SK-N-SH (cell line): ENCODE measurements at regions not wholly inside any gene's neighbourhood (a gene's known extent, or its start where the extent isn't known, plus 50 kb on each side); places are given as distances from the start of the nearest gene placed in this dataset.

Experiments
- CTCF ChIA-PET: fragments of 300-600, 350-600 bp; formaldehyde crosslinking; extraction: SDS; loops from one replicate; lab custom pipeline; 2021; lab: Yijun Ruan, JAX
- POLR2A ChIA-PET: fragments of 350-600 bp; sonication (Branson Sonifier 250); formaldehyde crosslinking; extraction: SDS; loops from one replicate; lab custom pipeline; 2020; ENCODE audit warnings: antibody characterized with exemption, inconsistent platforms; lab: Yijun Ruan, JAX
- DNase-seq: peaks from one replicate; pipeline ENCODE4 v3.0.0; 2012
- H2AFZ ChIP-seq: fragments of 200-600 bp; sonication (generic); 2 replicates; pipeline ENCODE4 v1.8.1; 2016; ENCODE audit warnings: antibody characterized with exemption, mild to moderate bottlenecking, low read depth
- H3F3A ChIP-seq: fragments of 200-600 bp; sonication (generic); replicated peaks from 2 replicates; pipeline ENCODE3; 2016; ENCODE audit warnings: antibody characterized with exemption, mild to moderate bottlenecking; ENCODE audit not compliant: insufficient read depth
- H3K27ac ChIP-seq, 2 experiments: fragments of 200-500 bp in 1 of 2; fragments of 200-600 bp in 1 of 2; sonication (Bioruptor generic) in 1 of 2; sonication (generic), shearing (Covaris generic) in 1 of 2; 2 replicates each; pipeline versions ENCODE4 v1.5.1 to v1.6.1; 2014 to 2016; ENCODE audit warnings: low read depth in 2 of 2, inconsistent platforms in 1 of 2, low read length in 1 of 2, mild to moderate bottlenecking in 1 of 2, mixed read lengths in 1 of 2
- H3K27me3 ChIP-seq: fragments of 200-600 bp; sonication (generic), shearing (Covaris generic); 2 replicates; pipeline ENCODE4 v1.6.1; 2016; ENCODE audit warnings: mixed run types; ENCODE audit not compliant: insufficient read depth
- H3K36me3 ChIP-seq, 2 experiments: fragments of 200-500 bp in 1 of 2; fragments of 200-600 bp in 1 of 2; sonication (Bioruptor generic) in 1 of 2; sonication (generic) in 1 of 2; replicated peaks in 1 of 2; 2 replicates each; pipeline versions ENCODE3 to v1.5.1; 2014 to 2016; ENCODE audit warnings: low read length in 1 of 2, mild to moderate bottlenecking in 1 of 2; ENCODE audit not compliant: insufficient read depth in 2 of 2, control insufficient read depth in 1 of 2
- H3K4me1 ChIP-seq, 2 experiments: fragments of 200-500 bp in 1 of 2; fragments of 200-600 bp in 1 of 2; sonication (Bioruptor generic) in 1 of 2; sonication (generic), shearing (Covaris generic) in 1 of 2; 2 replicates each; pipeline versions ENCODE4 v1.5.1 to v1.6.1; 2014 to 2016; ENCODE audit warnings: low read depth in 1 of 2, low read length in 1 of 2, mixed run types in 1 of 2; ENCODE audit not compliant: insufficient read depth in 2 of 2, control insufficient read depth in 1 of 2
- H3K4me2 ChIP-seq: fragments of 200-600 bp; sonication (generic), shearing (Covaris generic); 2 replicates; pipeline ENCODE4 v1.6.1; 2017; ENCODE audit warnings: mixed run types
- H3K4me3 ChIP-seq, 2 experiments: fragments of 200-500 bp in 1 of 2; fragments of 200-600 bp in 1 of 2; sonication (Bioruptor generic) in 1 of 2; sonication (generic), shearing (Covaris generic) in 1 of 2; 2 replicates each; pipeline versions ENCODE4 v1.5.1 to v1.8.1; 2014 to 2016; ENCODE audit warnings: low read depth in 2 of 2, inconsistent platforms in 1 of 2, low read length in 1 of 2, mild to moderate bottlenecking in 1 of 2, mixed read lengths in 1 of 2, moderate library complexity in 1 of 2
- H3K79me2 ChIP-seq: fragments of 200-600 bp; sonication (generic); 2 replicates; pipeline ENCODE4 v1.8.1; 2017; ENCODE audit warnings: mild to moderate bottlenecking; ENCODE audit not compliant: insufficient read depth
- H3K9ac ChIP-seq: fragments of 200-600 bp; sonication (generic); 2 replicates; pipeline ENCODE4 v1.6.1; 2017; ENCODE audit warnings: mixed run types
- H3K9me2 ChIP-seq: fragments of 200-600 bp; sonication (generic); 2 replicates; pipeline ENCODE4 v1.6.1; 2017; ENCODE audit warnings: mixed run types
- H3K9me3 ChIP-seq: fragments of 200-600 bp; sonication (generic); 2 replicates; pipeline ENCODE4 v1.6.1; 2017; ENCODE audit warnings: mixed run types, mild to moderate bottlenecking, moderate library complexity
- H4K20me1 ChIP-seq: fragments of 200-600 bp; sonication (generic); 2 replicates; pipeline ENCODE4 v1.6.1; 2017; ENCODE audit warnings: mild to moderate bottlenecking, mixed run types; ENCODE audit not compliant: insufficient read depth
- EP300 ChIP-seq, 2 experiments: IDR thresholded peaks; 2 replicates each; pipeline versions ENCODE4 v1.4.0 to v1.6.1; 2012; ENCODE audit warnings: borderline replicate concordance in 1 of 2, low read depth in 1 of 2, low read length in 1 of 2
- FOSL2 ChIP-seq: IDR thresholded peaks from 2 replicates; pipeline ENCODE4 v1.4.0; 2012; ENCODE audit warnings: low read depth, mild to moderate bottlenecking, moderate library complexity, borderline replicate concordance
- FOXJ3 ChIP-seq: sonication (generic); formaldehyde crosslinking; IDR thresholded peaks from 2 replicates; pipeline ENCODE4 v1.5.1; 2020; ENCODE audit warnings: mild to moderate bottlenecking, missing genetic modification reagents
- IRF3 ChIP-seq: fragments of 150-350 bp; IDR thresholded peaks from 2 replicates; pipeline ENCODE4 v1.6.1; 2016; ENCODE audit warnings: mild to moderate bottlenecking, low read depth, low read length
- JUND ChIP-seq: IDR thresholded peaks from 2 replicates; pipeline ENCODE4 v1.4.0; 2012
- MEF2A ChIP-seq: IDR thresholded peaks from 2 replicates; pipeline ENCODE4 v1.4.0; 2012; ENCODE audit warnings: low read depth, borderline replicate concordance
- MXI1 ChIP-seq: IDR thresholded peaks from 2 replicates; pipeline ENCODE4 v1.6.1; 2012; ENCODE audit warnings: mild to moderate bottlenecking, low read depth, low read length, improper control_type of control experiment
- NFIC ChIP-seq: IDR thresholded peaks from 2 replicates; pipeline ENCODE4 v1.4.0; 2012; ENCODE audit warnings: borderline replicate concordance
- REST ChIP-seq: IDR thresholded peaks from 2 replicates; pipeline ENCODE4 v1.6.1; 2012; ENCODE audit warnings: mild to moderate bottlenecking, low read depth, low read length, moderate library complexity
- RFX5 ChIP-seq: IDR thresholded peaks from 2 replicates; pipeline ENCODE4 v1.6.1; 2012; ENCODE audit warnings: mild to moderate bottlenecking, improper control_type of control experiment, low read length
- RXRA ChIP-seq: IDR thresholded peaks from 2 replicates; pipeline ENCODE4 v1.4.0; 2012; ENCODE audit warnings: low read depth, mild to moderate bottlenecking, borderline replicate concordance
- SIN3A ChIP-seq: IDR thresholded peaks from 2 replicates; pipeline ENCODE4 v1.6.1; 2012; ENCODE audit warnings: low read depth, mild to moderate bottlenecking, low read length, moderate library complexity, borderline replicate concordance
- TAF1 ChIP-seq: IDR thresholded peaks from 2 replicates; pipeline ENCODE4 v1.6.1; 2012; ENCODE audit warnings: low read depth, mild to moderate bottlenecking, low read length, moderate library complexity, borderline replicate concordance
- TEAD4 ChIP-seq: IDR thresholded peaks from 2 replicates; pipeline ENCODE4 v1.4.0; 2012; ENCODE audit warnings: mild to moderate bottlenecking, borderline replicate concordance; ENCODE audit not compliant: insufficient read depth
- USF1 ChIP-seq: IDR thresholded peaks from 2 replicates; pipeline ENCODE4 v1.4.0; 2012; ENCODE audit warnings: low read depth, borderline replicate concordance
- whole genome bisulfite sequencing: methylation state at CpG from one replicate; pipeline ENCODE4 v1.1.6; 2017; ENCODE audit warnings: low lambda C conversion rate; 5-methylcytosine and 5-hydroxymethylcytosine counted together
- TF ChIP-seq, protein P1 (sequence below): IDR thresholded peaks from 2 replicates; pipeline ENCODE4 v1.4.0; 2012; ENCODE audit warnings: low read depth

DNA sequence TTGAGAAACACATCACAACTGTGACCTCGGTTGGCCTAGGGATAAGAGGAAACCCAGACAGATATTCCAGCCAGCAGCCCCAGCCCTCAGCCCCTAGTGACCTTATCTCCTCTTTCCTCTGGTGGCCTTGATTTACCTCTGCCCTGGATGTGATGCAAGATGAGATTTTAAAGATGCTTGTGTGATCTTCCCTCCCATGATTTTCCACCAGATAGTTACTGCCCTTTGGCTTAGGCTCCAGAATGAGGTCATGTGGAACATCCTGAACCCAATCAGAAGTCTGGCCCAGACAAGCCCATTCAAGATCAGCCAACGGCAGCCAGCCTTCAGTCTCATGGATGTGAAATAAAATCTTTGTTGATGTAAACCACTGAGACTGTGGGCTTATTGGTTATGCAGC, 104.0 kb downstream of the BANF2 start:
- CTCF ChIA-PET, result no interaction called here
- no peak overlapping the region for H2AFZ ChIP-seq
- H3F3A ChIP-seq, result no peaks in the 10 kb centered on the region
- no peak overlapping the region for H3K27ac ChIP-seq
- TF ChIP-seq TAF1 (no peak), RFX5 (no peak)
- no peaks in the 10 kb centered on the region for H3K27me3 ChIP-seq
- no peaks in the 10 kb centered on the region for H4K20me1 ChIP-seq
- H3K4me3 ChIP-seq, result no peak overlapping the region
- H3K9ac ChIP-seq, result no peak overlapping the region
- H3K9me2 ChIP-seq, result no peaks in the 10 kb centered on the region
- 15% methylated on average over 2 of the region's 2 CpGs for WGBS
- DNase-seq, result no peak
- POLR2A ChIA-PET, result no interaction called here
- H3K4me2 ChIP-seq, result no peak overlapping the region
- peaks cover 0 to 23% of the 10 kb centered on the region in 2 experiments; a peak in 2 of 4 replicates for H3K4me1 ChIP-seq
- no peaks in the 10 kb centered on the region for H3K9me3 ChIP-seq
- H3K79me2 ChIP-seq, result no peaks in the 10 kb centered on the region
- no peaks in the 10 kb centered on the region for H3K36me3 ChIP-seq

- no peaks in the 10 kb centered on the region for H3K9me2 ChIP-seq
- H3K4me3 ChIP-seq, result no peak overlapping the region
- no peaks in the 10 kb centered on the region for H3K9me3 ChIP-seq
- ChIA-PET CTCF (interaction anchor here (0.7 to 1.0 kb wide), 2 partner anchors 26 to 139 kb away, joined by 3 read pairs; no protein-coding TSS in a partner anchor), POLR2A (no interaction called here)
- peaks cover 0 to 3% of the 10 kb centered on the region in 2 experiments; a peak in 1 of 4 replicates for H3K4me1 ChIP-seq
- no peaks in the 10 kb centered on the region for H3K27me3 ChIP-seq
- H3K4me2 ChIP-seq, result no peak overlapping the region
- 33% methylated on average over 1 of the region's 1 CpG for WGBS
- H3K27ac ChIP-seq, result no peak overlapping the region
- H3F3A ChIP-seq, result no peaks in the 10 kb centered on the region
- TF ChIP-seq FOXJ3 (no peak), MEF2A (no peak), NFIC (no peak), IRF3 (no peak), RXRA (no peak), EP300 (IDR thresholded peaks at IDR 0.05; ENCODE audit: borderline replicate concordance in 1 of 2, low read depth in 1 of 2, low read length in 1 of 2) (no peak), MXI1 (no peak), TEAD4 (no peak), USF1 (no peak), JUND (no peak), FOSL2 (no peak), SIN3A (no peak), REST (no peak)
- TF ChIP-seq, protein P1, sequence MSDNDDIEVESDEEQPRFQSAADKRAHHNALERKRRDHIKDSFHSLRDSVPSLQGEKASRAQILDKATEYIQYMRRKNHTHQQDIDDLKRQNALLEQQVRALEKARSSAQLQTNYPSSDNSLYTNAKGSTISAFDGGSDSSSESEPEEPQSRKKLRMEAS, result no peak
- TF ChIP-seq, all 33 proteins: peak for 0
- no peak overlapping the region for H2AFZ ChIP-seq
- no peak for DNase-seq
- H3K36me3 ChIP-seq, result no peaks in the 10 kb centered on the region
- no peaks in the 10 kb centered on the region for H4K20me1 ChIP-seq
- H3K9ac ChIP-seq, result no peak overlapping the region
- H3K79me2 ChIP-seq, result no peaks in the 10 kb centered on the region
These were observed 99.9 kb downstream of the BANF2 start for GRCh38 chr20:17799575-17800227.
